Liver (tissue), 3 donors: ENCODE measurements at regions not wholly inside any gene's neighbourhood (a gene's known extent, or its start where the extent isn't known, plus 50 kb on each side); places are given as distances from the start of the nearest gene placed in this dataset.

Experiments used
- ATF3 ChIP-seq: IDR thresholded peaks from 2 replicates; pipeline ENCODE4 v1.6.1; 2016; ENCODE audit warnings: antibody characterized with exemption
- CTCF ChIP-seq: fragments of 150-350 bp; IDR thresholded peaks from 2 replicates; pipeline ENCODE4 v1.5.1; 2017; ENCODE audit warnings: improper control_type of control experiment, low read depth, low read length; ENCODE audit not compliant: missing input control
- SP1 ChIP-seq: IDR thresholded peaks from 2 replicates; pipeline ENCODE4 v1.6.1; 2018; ENCODE audit warnings: antibody characterized with exemption, mild to moderate bottlenecking
- YY1 ChIP-seq: IDR thresholded peaks from 2 replicates; pipeline ENCODE4 v1.6.1; 2016; ENCODE audit warnings: antibody characterized with exemption, mild to moderate bottlenecking
- donor health status: healthy.
- donor health status: healthy.

- TF ChIP-seq SP1 (no peak), ATF3 (no peak), CTCF (no peak), YY1 (no peak)
Measured at GRCh38 chr15:36406911-36407310, 172.5 kb upstream of the CDIN1 start.
